HAP-1 (cell line): ENCODE measurements at regions not wholly inside any gene's neighbourhood (a gene's known extent, or its start where the extent isn't known, plus 50 kb on each side); places are given as distances from the start of the nearest gene placed in this dataset.

ENCODE experiments used
- DNase-seq, 2 experiments: peaks; one replicate each; pipeline ENCODE4 v3.0.0-alpha.2; 2016 to 2020; ENCODE audit warnings: low spot score in 2 of 2
- H3K27me3 ChIP-seq: fragments of 250-450 bp; sonication (Bioruptor Pico); 2 replicates; pipeline ENCODE4 v1.5.1; 2020; ENCODE audit warnings: low read depth, mild to moderate bottlenecking, moderate library complexity
- H3K36me3 ChIP-seq: fragments of 250-450 bp; sonication (Bioruptor Pico); replicated peaks from 2 replicates; pipeline ENCODE4 v1.5.1; 2020; ENCODE audit warnings: mild to moderate bottlenecking
- H3K4me1 ChIP-seq: fragments of 250-450 bp; sonication (Bioruptor Pico); 2 replicates; pipeline ENCODE4 v1.5.1; 2020; ENCODE audit warnings: mild to moderate bottlenecking
- H3K4me3 ChIP-seq: fragments of 250-450 bp; sonication (Bioruptor Pico); 2 replicates; pipeline ENCODE4 v1.5.1; 2020; ENCODE audit warnings: mild to moderate bottlenecking, moderate library complexity
- H3K9me3 ChIP-seq: fragments of 250-450 bp; sonication (Bioruptor Pico); 2 replicates; pipeline ENCODE4 v1.5.1; 2020; ENCODE audit warnings: mild to moderate bottlenecking, moderate library complexity
- in situ Hi-C: fragments of 300-500 bp; cut with MboI; formaldehyde crosslinking; loops from 3 replicates; pipeline ENCODE4 v1.14.3; 2020; ENCODE audit warnings: low sequenced_read_pairs, inconsistent platforms, mixed read lengths

GRCh38 chr15:93913871-93914270, 317.5 kb upstream of the MCTP2 start:
- in situ Hi-C loops: no loop called here
- H3K9me3 ChIP-seq: no peaks in the 10 kb centered on the region

GRCh38 chr15:93913310-93913709, 318.1 kb upstream of the MCTP2 start:
- Histone ChIP-seq H3K27me3 (no peaks in the 10 kb centered on the region), H3K4me1 (no peaks in the 10 kb centered on the region), H3K36me3 (no peaks in the 10 kb centered on the region), H3K9me3 (no peaks in the 10 kb centered on the region), H3K4me3 (no peak overlapping the region)
- in situ Hi-C loops: no loop called here
- DNase-seq: no peak

More at GRCh38 chr15:93913871-93914270, 317.5 kb upstream of the MCTP2 start:
- H3K36me3 ChIP-seq: no peaks in the 10 kb centered on the region
- no peaks in the 10 kb centered on the region for H3K4me1 ChIP-seq
- DNase-seq: no peak
- H3K4me3 ChIP-seq: no peak overlapping the region
- H3K27me3 ChIP-seq: no peaks in the 10 kb centered on the region

- Histone ChIP-seq H3K9me3 (no peaks in the 10 kb centered on the region), H3K4me3 (no peak overlapping the region), H3K4me1 (no peaks in the 10 kb centered on the region), H3K27me3 (no peaks in the 10 kb centered on the region), H3K36me3 (no peaks in the 10 kb centered on the region)
- no peak for DNase-seq
- in situ Hi-C loops: no loop called here
Measured at GRCh38 chr15:93900476-93901400, 330.6 kb upstream of the MCTP2 start.

GRCh38 chr15:93899817-93900216, 331.5 kb upstream of the MCTP2 start:
- in situ Hi-C loops: no loop called here
- DNase-seq: no peak
- H3K4me1 ChIP-seq: no peaks in the 10 kb centered on the region

GRCh38 chr15:93897377-93897776, 334.0 kb upstream of the MCTP2 start:
- Histone ChIP-seq H3K4me1 (no peaks in the 10 kb centered on the region), H3K9me3 (no peaks in the 10 kb centered on the region), H3K4me3 (no peak overlapping the region), H3K27me3 (no peaks in the 10 kb centered on the region), H3K36me3 (no peaks in the 10 kb centered on the region)
- no peak for DNase-seq
- in situ Hi-C loops: no loop called here

More at GRCh38 chr15:93899817-93900216, 331.5 kb upstream of the MCTP2 start:
- no peaks in the 10 kb centered on the region for H3K36me3 ChIP-seq
- H3K4me3 ChIP-seq: no peak overlapping the region
- no peaks in the 10 kb centered on the region for H3K9me3 ChIP-seq
- H3K27me3 ChIP-seq: no peaks in the 10 kb centered on the region

GRCh38 chr15:93895976-93896770, 335.2 kb upstream of the MCTP2 start:
- no peak for DNase-seq
- Histone ChIP-seq H3K36me3 (no peaks in the 10 kb centered on the region), H3K4me3 (no peak overlapping the region), H3K27me3 (no peaks in the 10 kb centered on the region), H3K9me3 (no peaks in the 10 kb centered on the region), H3K4me1 (no peaks in the 10 kb centered on the region)
- in situ Hi-C loops: no loop called here

GRCh38 chr15:93894438-93895036, 336.8 kb upstream of the MCTP2 start:
- Histone ChIP-seq H3K4me1 (no peaks in the 10 kb centered on the region), H3K36me3 (no peaks in the 10 kb centered on the region), H3K4me3 (no peak overlapping the region), H3K9me3 (no peaks in the 10 kb centered on the region), H3K27me3 (no peaks in the 10 kb centered on the region)
- no peak for DNase-seq
- in situ Hi-C loops: no loop called here

GRCh38 chr15:93887151-93887550, 344.2 kb upstream of the MCTP2 start:
- in situ Hi-C loops: no loop called here
- Histone ChIP-seq H3K27me3 (no peaks in the 10 kb centered on the region), H3K9me3 (no peaks in the 10 kb centered on the region), H3K4me1 (no peaks in the 10 kb centered on the region), H3K36me3 (no peaks in the 10 kb centered on the region), H3K4me3 (no peak overlapping the region)
- no peak for DNase-seq

- no peaks in the 10 kb centered on the region for H3K36me3 ChIP-seq
- no peaks in the 10 kb centered on the region for H3K27me3 ChIP-seq
- no peak for DNase-seq
- H3K4me3 ChIP-seq: no peak overlapping the region
- in situ Hi-C loops: no loop called here
- no peaks in the 10 kb centered on the region for H3K9me3 ChIP-seq
- H3K4me1 ChIP-seq: no peaks in the 10 kb centered on the region
Measured at GRCh38 chr15:93882779-93883178, 348.6 kb upstream of the MCTP2 start.

- in situ Hi-C loops: no loop called here
- H3K4me3 ChIP-seq: no peak overlapping the region
- no peaks in the 10 kb centered on the region for H3K27me3 ChIP-seq
- H3K4me1 ChIP-seq: no peaks in the 10 kb centered on the region
- no peaks in the 10 kb centered on the region for H3K9me3 ChIP-seq
- no peak for DNase-seq
- H3K36me3 ChIP-seq: no peaks in the 10 kb centered on the region
Measured at GRCh38 chr15:93882141-93882540, 349.2 kb upstream of the MCTP2 start.

GRCh38 chr15:93881310-93881709, 350.1 kb upstream of the MCTP2 start:
- no peaks in the 10 kb centered on the region for H3K4me1 ChIP-seq
- no peak for DNase-seq
- no peaks in the 10 kb centered on the region for H3K27me3 ChIP-seq
- in situ Hi-C loops: no loop called here
- H3K36me3 ChIP-seq: no peaks in the 10 kb centered on the region
- H3K9me3 ChIP-seq: no peaks in the 10 kb centered on the region
- H3K4me3 ChIP-seq: no peak overlapping the region

GRCh38 chr15:93880358-93880757, 351.0 kb upstream of the MCTP2 start:
- H3K4me3 ChIP-seq: no peak overlapping the region
- no peak for DNase-seq
- no peaks in the 10 kb centered on the region for H3K4me1 ChIP-seq
- no peaks in the 10 kb centered on the region for H3K9me3 ChIP-seq
- H3K36me3 ChIP-seq: no peaks in the 10 kb centered on the region
- no peaks in the 10 kb centered on the region for H3K27me3 ChIP-seq
- in situ Hi-C loops: no loop called here

- in situ Hi-C loops: no loop called here
- Histone ChIP-seq H3K36me3 (no peaks in the 10 kb centered on the region), H3K4me1 (no peaks in the 10 kb centered on the region), H3K4me3 (no peak overlapping the region), H3K9me3 (no peaks in the 10 kb centered on the region), H3K27me3 (no peaks in the 10 kb centered on the region; the same call in 1 of the 2 replicates)
- no peak for DNase-seq
Measured at GRCh38 chr15:93870583-93870982, 360.8 kb upstream of the MCTP2 start.

GRCh38 chr15:93866948-93867347, 364.4 kb upstream of the MCTP2 start:
- Histone ChIP-seq H3K36me3 (no peaks in the 10 kb centered on the region), H3K27me3 (no peaks in the 10 kb centered on the region; the same call in 1 of the 2 replicates), H3K4me1 (no peaks in the 10 kb centered on the region), H3K9me3 (no peaks in the 10 kb centered on the region), H3K4me3 (no peak overlapping the region)
- in situ Hi-C loops: no loop called here
- no peak for DNase-seq
